SK-N-SH (cell line): ENCODE measurements at regions not wholly inside any gene's neighbourhood (a gene's known extent, or its start where the extent isn't known, plus 50 kb on each side); places are given as distances from the start of the nearest gene placed in this dataset.

ENCODE experiments used
- CTCF ChIA-PET: fragments of 300-600, 350-600 bp; formaldehyde crosslinking; extraction: SDS; loops from one replicate; lab custom pipeline; 2021; lab: Yijun Ruan, JAX
- POLR2A ChIA-PET: fragments of 350-600 bp; sonication (Branson Sonifier 250); formaldehyde crosslinking; extraction: SDS; loops from one replicate; lab custom pipeline; 2020; ENCODE audit warnings: antibody characterized with exemption, inconsistent platforms; lab: Yijun Ruan, JAX
- DNase-seq: peaks from one replicate; pipeline ENCODE4 v3.0.0; 2012
- H2AFZ ChIP-seq: fragments of 200-600 bp; sonication (generic); 2 replicates; pipeline ENCODE4 v1.8.1; 2016; ENCODE audit warnings: antibody characterized with exemption, mild to moderate bottlenecking, low read depth
- H3F3A ChIP-seq: fragments of 200-600 bp; sonication (generic); replicated peaks from 2 replicates; pipeline ENCODE3; 2016; ENCODE audit warnings: antibody characterized with exemption, mild to moderate bottlenecking; ENCODE audit not compliant: insufficient read depth
- H3K27ac ChIP-seq, 2 experiments: fragments of 200-500 bp in 1 of 2; fragments of 200-600 bp in 1 of 2; sonication (Bioruptor generic) in 1 of 2; sonication (generic), shearing (Covaris generic) in 1 of 2; 2 replicates each; pipeline versions ENCODE4 v1.5.1 to v1.6.1; 2014 to 2016; ENCODE audit warnings: low read depth in 2 of 2, inconsistent platforms in 1 of 2, low read length in 1 of 2, mild to moderate bottlenecking in 1 of 2, mixed read lengths in 1 of 2
- H3K27me3 ChIP-seq: fragments of 200-600 bp; sonication (generic), shearing (Covaris generic); 2 replicates; pipeline ENCODE4 v1.6.1; 2016; ENCODE audit warnings: mixed run types; ENCODE audit not compliant: insufficient read depth
- H3K36me3 ChIP-seq, 2 experiments: fragments of 200-500 bp in 1 of 2; fragments of 200-600 bp in 1 of 2; sonication (Bioruptor generic) in 1 of 2; sonication (generic) in 1 of 2; replicated peaks in 1 of 2; 2 replicates each; pipeline versions ENCODE3 to v1.5.1; 2014 to 2016; ENCODE audit warnings: low read length in 1 of 2, mild to moderate bottlenecking in 1 of 2; ENCODE audit not compliant: insufficient read depth in 2 of 2, control insufficient read depth in 1 of 2
- H3K4me1 ChIP-seq, 2 experiments: fragments of 200-500 bp in 1 of 2; fragments of 200-600 bp in 1 of 2; sonication (Bioruptor generic) in 1 of 2; sonication (generic), shearing (Covaris generic) in 1 of 2; 2 replicates each; pipeline versions ENCODE4 v1.5.1 to v1.6.1; 2014 to 2016; ENCODE audit warnings: low read depth in 1 of 2, low read length in 1 of 2, mixed run types in 1 of 2; ENCODE audit not compliant: insufficient read depth in 2 of 2, control insufficient read depth in 1 of 2
- H3K4me2 ChIP-seq: fragments of 200-600 bp; sonication (generic), shearing (Covaris generic); 2 replicates; pipeline ENCODE4 v1.6.1; 2017; ENCODE audit warnings: mixed run types
- H3K4me3 ChIP-seq, 2 experiments: fragments of 200-500 bp in 1 of 2; fragments of 200-600 bp in 1 of 2; sonication (Bioruptor generic) in 1 of 2; sonication (generic), shearing (Covaris generic) in 1 of 2; 2 replicates each; pipeline versions ENCODE4 v1.5.1 to v1.8.1; 2014 to 2016; ENCODE audit warnings: low read depth in 2 of 2, inconsistent platforms in 1 of 2, low read length in 1 of 2, mild to moderate bottlenecking in 1 of 2, mixed read lengths in 1 of 2, moderate library complexity in 1 of 2
- H3K79me2 ChIP-seq: fragments of 200-600 bp; sonication (generic); 2 replicates; pipeline ENCODE4 v1.8.1; 2017; ENCODE audit warnings: mild to moderate bottlenecking; ENCODE audit not compliant: insufficient read depth
- H3K9ac ChIP-seq: fragments of 200-600 bp; sonication (generic); 2 replicates; pipeline ENCODE4 v1.6.1; 2017; ENCODE audit warnings: mixed run types
- H3K9me2 ChIP-seq: fragments of 200-600 bp; sonication (generic); 2 replicates; pipeline ENCODE4 v1.6.1; 2017; ENCODE audit warnings: mixed run types
- H3K9me3 ChIP-seq: fragments of 200-600 bp; sonication (generic); 2 replicates; pipeline ENCODE4 v1.6.1; 2017; ENCODE audit warnings: mixed run types, mild to moderate bottlenecking, moderate library complexity
- H4K20me1 ChIP-seq: fragments of 200-600 bp; sonication (generic); 2 replicates; pipeline ENCODE4 v1.6.1; 2017; ENCODE audit warnings: mild to moderate bottlenecking, mixed run types; ENCODE audit not compliant: insufficient read depth
- ELF1 ChIP-seq: IDR thresholded peaks from 2 replicates; pipeline ENCODE4 v1.4.0; 2012
- FOXJ3 ChIP-seq: sonication (generic); formaldehyde crosslinking; IDR thresholded peaks from 2 replicates; pipeline ENCODE4 v1.5.1; 2020; ENCODE audit warnings: mild to moderate bottlenecking, missing genetic modification reagents
- FOXM1 ChIP-seq: IDR thresholded peaks from 2 replicates; pipeline ENCODE4 v1.4.0; 2012; ENCODE audit warnings: low read depth, mild to moderate bottlenecking
- GABPA ChIP-seq: IDR thresholded peaks from 2 replicates; pipeline ENCODE4 v1.4.0; 2012; ENCODE audit warnings: low read depth, mild to moderate bottlenecking
- JUND ChIP-seq: IDR thresholded peaks from 2 replicates; pipeline ENCODE4 v1.4.0; 2012
- MXI1 ChIP-seq: IDR thresholded peaks from 2 replicates; pipeline ENCODE4 v1.6.1; 2012; ENCODE audit warnings: mild to moderate bottlenecking, low read depth, low read length, improper control_type of control experiment
- NFIC ChIP-seq: IDR thresholded peaks from 2 replicates; pipeline ENCODE4 v1.4.0; 2012; ENCODE audit warnings: borderline replicate concordance
- POLR2AphosphoS5 ChIP-seq: IDR thresholded peaks from 2 replicates; pipeline ENCODE4 v1.6.1; 2012; ENCODE audit warnings: low read depth, low read length
- RCOR1 ChIP-seq: fragments of 150-350 bp; IDR thresholded peaks from 2 replicates; pipeline ENCODE4 v1.6.1; 2017; ENCODE audit warnings: antibody characterized with exemption, low read length
- REST ChIP-seq: IDR thresholded peaks from 2 replicates; pipeline ENCODE4 v1.6.1; 2012; ENCODE audit warnings: mild to moderate bottlenecking, low read depth, low read length, moderate library complexity
- SMC3 ChIP-seq: IDR thresholded peaks from 2 replicates; pipeline ENCODE4 v1.6.1; 2012; ENCODE audit warnings: low read depth, low read length, improper control_type of control experiment
- TCF12 ChIP-seq: IDR thresholded peaks from 2 replicates; pipeline ENCODE4 v1.4.0; 2012
- TEAD4 ChIP-seq: IDR thresholded peaks from 2 replicates; pipeline ENCODE4 v1.4.0; 2012; ENCODE audit warnings: mild to moderate bottlenecking, borderline replicate concordance; ENCODE audit not compliant: insufficient read depth
- USF2 ChIP-seq: fragments of 150-350 bp; IDR thresholded peaks from 2 replicates; pipeline ENCODE4 v1.6.1; 2017; ENCODE audit warnings: antibody characterized with exemption, low read length, low read depth, borderline replicate concordance
- YY1 ChIP-seq: IDR thresholded peaks from 2 replicates; pipeline ENCODE4 v1.4.0; 2012; ENCODE audit warnings: low read depth, mild to moderate bottlenecking
- WGBS: methylation state at CpG from one replicate; pipeline ENCODE4 v1.1.6; 2017; ENCODE audit warnings: low lambda C conversion rate; 5-methylcytosine and 5-hydroxymethylcytosine counted together
- TF ChIP-seq, protein P1 (sequence below): fragments of 200-600 bp; sonication (generic); IDR thresholded peaks from 2 replicates; pipeline ENCODE4 v1.6.1; 2017; ENCODE audit warnings: antibody characterized with exemption, mild to moderate bottlenecking, moderate library complexity
- TF ChIP-seq, protein P2 (sequence below): IDR thresholded peaks from 2 replicates; pipeline ENCODE4 v1.4.0; 2012; ENCODE audit warnings: low read depth
- TF ChIP-seq, protein P3 (sequence below): IDR thresholded peaks from 2 replicates; pipeline ENCODE4 v1.4.0; 2012; ENCODE audit warnings: low read depth, borderline replicate concordance

GRCh38 chr4:164524789-164525188, 229.1 kb upstream of the SMIM31 start:
- CTCF ChIA-PET: no interaction called here
- no peaks in the 10 kb centered on the region for H3K9me2 ChIP-seq
- WGBS: 2% methylated on average over 4 of the region's 4 CpGs
- TF ChIP-seq USF2 (no peak), POLR2AphosphoS5 (no peak), RCOR1 (no peak), ELF1 (no peak), TCF12 (no peak), FOXM1 (no peak), FOXJ3 (CRISPR knock-in tag) (no peak), REST (no peak), JUND (no peak), NFIC (no peak), MXI1 (no peak), YY1 (no peak), GABPA (no peak), SMC3 (no peak), TEAD4 (no peak)
- TF ChIP-seq, protein P1, sequence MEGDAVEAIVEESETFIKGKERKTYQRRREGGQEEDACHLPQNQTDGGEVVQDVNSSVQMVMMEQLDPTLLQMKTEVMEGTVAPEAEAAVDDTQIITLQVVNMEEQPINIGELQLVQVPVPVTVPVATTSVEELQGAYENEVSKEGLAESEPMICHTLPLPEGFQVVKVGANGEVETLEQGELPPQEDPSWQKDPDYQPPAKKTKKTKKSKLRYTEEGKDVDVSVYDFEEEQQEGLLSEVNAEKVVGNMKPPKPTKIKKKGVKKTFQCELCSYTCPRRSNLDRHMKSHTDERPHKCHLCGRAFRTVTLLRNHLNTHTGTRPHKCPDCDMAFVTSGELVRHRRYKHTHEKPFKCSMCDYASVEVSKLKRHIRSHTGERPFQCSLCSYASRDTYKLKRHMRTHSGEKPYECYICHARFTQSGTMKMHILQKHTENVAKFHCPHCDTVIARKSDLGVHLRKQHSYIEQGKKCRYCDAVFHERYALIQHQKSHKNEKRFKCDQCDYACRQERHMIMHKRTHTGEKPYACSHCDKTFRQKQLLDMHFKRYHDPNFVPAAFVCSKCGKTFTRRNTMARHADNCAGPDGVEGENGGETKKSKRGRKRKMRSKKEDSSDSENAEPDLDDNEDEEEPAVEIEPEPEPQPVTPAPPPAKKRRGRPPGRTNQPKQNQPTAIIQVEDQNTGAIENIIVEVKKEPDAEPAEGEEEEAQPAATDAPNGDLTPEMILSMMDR: no peak
- TF ChIP-seq, protein P2, sequence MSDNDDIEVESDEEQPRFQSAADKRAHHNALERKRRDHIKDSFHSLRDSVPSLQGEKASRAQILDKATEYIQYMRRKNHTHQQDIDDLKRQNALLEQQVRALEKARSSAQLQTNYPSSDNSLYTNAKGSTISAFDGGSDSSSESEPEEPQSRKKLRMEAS: no peak
- TF ChIP-seq, protein P3, sequence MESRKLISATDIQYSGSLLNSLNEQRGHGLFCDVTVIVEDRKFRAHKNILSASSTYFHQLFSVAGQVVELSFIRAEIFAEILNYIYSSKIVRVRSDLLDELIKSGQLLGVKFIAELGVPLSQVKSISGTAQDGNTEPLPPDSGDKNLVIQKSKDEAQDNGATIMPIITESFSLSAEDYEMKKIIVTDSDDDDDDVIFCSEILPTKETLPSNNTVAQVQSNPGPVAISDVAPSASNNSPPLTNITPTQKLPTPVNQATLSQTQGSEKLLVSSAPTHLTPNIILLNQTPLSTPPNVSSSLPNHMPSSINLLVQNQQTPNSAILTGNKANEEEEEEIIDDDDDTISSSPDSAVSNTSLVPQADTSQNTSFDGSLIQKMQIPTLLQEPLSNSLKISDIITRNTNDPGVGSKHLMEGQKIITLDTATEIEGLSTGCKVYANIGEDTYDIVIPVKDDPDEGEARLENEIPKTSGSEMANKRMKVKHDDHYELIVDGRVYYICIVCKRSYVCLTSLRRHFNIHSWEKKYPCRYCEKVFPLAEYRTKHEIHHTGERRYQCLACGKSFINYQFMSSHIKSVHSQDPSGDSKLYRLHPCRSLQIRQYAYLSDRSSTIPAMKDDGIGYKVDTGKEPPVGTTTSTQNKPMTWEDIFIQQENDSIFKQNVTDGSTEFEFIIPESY: no peak
- TF ChIP-seq, all 33 proteins: peak for 0
- Histone ChIP-seq H2AFZ (no peak overlapping the region), H3K4me3 (no peak overlapping the region), H3K36me3 (no peaks in the 10 kb centered on the region), H3K27ac (no peak overlapping the region), H3F3A (no peaks in the 10 kb centered on the region), H3K27me3 (no peaks in the 10 kb centered on the region), H4K20me1 (no peaks in the 10 kb centered on the region), H3K4me2 (no peak overlapping the region), H3K9me3 (no peaks in the 10 kb centered on the region), H3K4me1 (no peaks in the 10 kb centered on the region), H3K79me2 (no peaks in the 10 kb centered on the region), H3K9ac (no peak overlapping the region)
- DNase-seq: no peak
- POLR2A ChIA-PET: no interaction called here
